ENCODE measurements at regions not wholly inside any gene's neighbourhood (a gene's known extent, or its start where the extent isn't known, plus 50 kb on each side); places are given as distances from the start of the nearest gene placed in this dataset.

DNA sequence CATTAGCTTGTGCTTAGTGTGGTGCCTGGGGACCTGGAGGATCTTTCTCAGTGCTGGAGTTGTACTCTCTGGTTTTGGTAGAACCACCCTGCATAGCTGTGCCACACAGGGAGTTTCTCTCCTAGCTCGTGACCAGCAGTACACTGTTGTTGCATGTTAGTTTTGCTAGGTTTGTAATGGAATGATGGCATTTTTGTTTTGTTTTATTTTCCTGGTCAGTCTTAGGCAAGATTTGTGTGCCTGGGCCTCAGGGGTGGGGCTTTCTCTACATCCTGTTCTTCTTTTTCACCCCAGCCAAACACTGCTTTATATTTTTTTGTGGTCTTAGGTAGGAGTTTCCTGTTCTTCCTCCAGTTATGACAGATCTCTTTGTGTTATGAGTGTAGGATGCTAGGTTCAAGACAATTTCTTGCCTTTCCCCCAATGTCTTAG lies 534.5 kb upstream of the KCNMB2 start:
- no peak for TF ChIP-seq CTCF (IDR thresholded peaks at IDR 0.05; ENCODE audit: low read length)
- TF ChIP-seq EZH2phosphoT487 (IDR thresholded peaks at IDR 0.05; ENCODE audit: low read length), result no peak
- TF ChIP-seq EZH2 (optimal IDR thresholded peaks at IDR 0.05; ENCODE audit: low read depth, low read length), result no peak

Measured in MM.1S (cell line).